ENCODE measurements at regions not wholly inside any gene's neighbourhood (a gene's known extent, or its start where the extent isn't known, plus 50 kb on each side); places are given as distances from the start of the nearest gene placed in this dataset.

DNA sequence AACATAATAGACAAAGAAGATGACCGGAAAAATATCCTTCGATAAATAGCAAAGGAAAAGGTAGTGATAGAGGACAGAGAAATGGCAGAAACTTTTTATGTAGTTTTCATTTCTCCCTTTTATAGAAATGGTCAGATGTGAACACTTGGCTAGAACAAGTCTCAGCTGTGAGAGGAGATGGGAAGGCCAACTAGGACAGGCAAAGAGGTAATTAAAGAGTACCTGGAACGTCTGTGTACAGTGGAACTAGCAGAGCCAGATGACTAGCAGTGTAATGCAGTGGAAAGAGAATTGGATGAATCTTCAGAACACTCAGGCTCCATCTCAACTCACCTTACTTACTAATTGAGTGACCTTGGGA is 69.2 kb downstream of the NABP1 start:
- Histone ChIP-seq H4K20me1 (ENCODE audit: insufficient read depth, low read length) (no peaks in the 10 kb centered on the region), H3K9me3 (ENCODE audit: low read length) (no peaks in the 10 kb centered on the region), H3K27ac (ENCODE audit: low read depth, low read length, poor library complexity, severe bottlenecking) (no peak overlapping the region), H3K9me2 (ENCODE audit: low read depth, low read length) (no peaks in the 10 kb centered on the region), H3K4me3 (ENCODE audit: low read depth, low read length, poor library complexity, severe bottlenecking) (no peak overlapping the region), H3K36me3 (ENCODE audit: insufficient read depth, low read length) (no peaks in the 10 kb centered on the region), H3K27me3 (ENCODE audit: insufficient read depth, low read length) (no peaks in the 10 kb centered on the region), H3F3A (ENCODE audit: insufficient read depth, low read length) (no peaks in the 10 kb centered on the region), H2AFZ (ENCODE audit: low read length) (no peak overlapping the region), H3K9ac (ENCODE audit: low read length) (no peak overlapping the region), H3K4me2 (ENCODE audit: low read length) (no peak overlapping the region), H3K79me2 (ENCODE audit: insufficient read depth, low read length) (no peaks in the 10 kb centered on the region), H3K4me1 (ENCODE audit: insufficient read depth, low read length, severe bottlenecking) (no peaks in the 10 kb centered on the region)
- TF ChIP-seq, protein P1, sequence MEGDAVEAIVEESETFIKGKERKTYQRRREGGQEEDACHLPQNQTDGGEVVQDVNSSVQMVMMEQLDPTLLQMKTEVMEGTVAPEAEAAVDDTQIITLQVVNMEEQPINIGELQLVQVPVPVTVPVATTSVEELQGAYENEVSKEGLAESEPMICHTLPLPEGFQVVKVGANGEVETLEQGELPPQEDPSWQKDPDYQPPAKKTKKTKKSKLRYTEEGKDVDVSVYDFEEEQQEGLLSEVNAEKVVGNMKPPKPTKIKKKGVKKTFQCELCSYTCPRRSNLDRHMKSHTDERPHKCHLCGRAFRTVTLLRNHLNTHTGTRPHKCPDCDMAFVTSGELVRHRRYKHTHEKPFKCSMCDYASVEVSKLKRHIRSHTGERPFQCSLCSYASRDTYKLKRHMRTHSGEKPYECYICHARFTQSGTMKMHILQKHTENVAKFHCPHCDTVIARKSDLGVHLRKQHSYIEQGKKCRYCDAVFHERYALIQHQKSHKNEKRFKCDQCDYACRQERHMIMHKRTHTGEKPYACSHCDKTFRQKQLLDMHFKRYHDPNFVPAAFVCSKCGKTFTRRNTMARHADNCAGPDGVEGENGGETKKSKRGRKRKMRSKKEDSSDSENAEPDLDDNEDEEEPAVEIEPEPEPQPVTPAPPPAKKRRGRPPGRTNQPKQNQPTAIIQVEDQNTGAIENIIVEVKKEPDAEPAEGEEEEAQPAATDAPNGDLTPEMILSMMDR (IDR thresholded peaks at IDR 0.05; ENCODE audit: low read length): no peak
- no peak for TF ChIP-seq EZH2 (IDR thresholded peaks at IDR 0.05; ENCODE audit: borderline replicate concordance, low read length)

DNA sequence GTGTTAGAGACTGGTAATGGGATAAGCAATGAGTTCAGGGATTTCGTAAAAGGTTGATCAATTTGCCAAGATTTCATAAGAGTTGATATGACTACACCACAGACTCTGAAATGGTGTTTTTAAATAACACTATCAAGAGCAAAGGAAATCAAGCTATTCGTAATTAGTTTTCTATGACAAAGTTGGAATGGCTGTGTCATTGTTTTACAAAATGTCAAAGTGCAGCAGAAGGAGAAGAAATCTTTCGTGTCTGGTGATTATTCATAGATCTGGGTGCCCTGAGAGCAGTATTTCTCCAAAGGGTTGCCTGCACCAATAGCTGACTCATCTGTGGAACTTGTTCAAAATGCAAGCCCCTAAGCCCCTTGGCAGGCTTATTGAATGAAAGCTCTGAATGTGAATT is 70.1 kb downstream of the NABP1 start:
- Histone ChIP-seq H3K27ac (ENCODE audit: low read depth, low read length, poor library complexity, severe bottlenecking) (no peak overlapping the region), H3K4me3 (ENCODE audit: low read depth, low read length, poor library complexity, severe bottlenecking) (no peak overlapping the region)

GRCh38 chr2:191748528-191749180 is 70.7 kb downstream of the NABP1 start:
- H4K20me1 ChIP-seq (ENCODE audit: insufficient read depth, low read length): no peaks in the 10 kb centered on the region
- no peak overlapping the region for H3K9ac ChIP-seq (ENCODE audit: low read length)
- H3K36me3 ChIP-seq (ENCODE audit: insufficient read depth, low read length): no peaks in the 10 kb centered on the region
- H3K9me3 ChIP-seq (ENCODE audit: low read length): no peaks in the 10 kb centered on the region
- no peak overlapping the region for H3K4me3 ChIP-seq (ENCODE audit: low read depth, low read length, poor library complexity, severe bottlenecking)
- H3K4me2 ChIP-seq (ENCODE audit: low read length): no peak overlapping the region
- TF ChIP-seq EZH2 (IDR thresholded peaks at IDR 0.05; ENCODE audit: borderline replicate concordance, low read length): no peak
- TF ChIP-seq, protein P1 (IDR thresholded peaks at IDR 0.05; ENCODE audit: low read length): no peak
- no peak overlapping the region for H2AFZ ChIP-seq (ENCODE audit: low read length)
- H3F3A ChIP-seq (ENCODE audit: insufficient read depth, low read length): no peaks in the 10 kb centered on the region
- H3K9me2 ChIP-seq (ENCODE audit: low read depth, low read length): no peaks in the 10 kb centered on the region
- no peaks in the 10 kb centered on the region for H3K4me1 ChIP-seq (ENCODE audit: insufficient read depth, low read length, severe bottlenecking)
- no peaks in the 10 kb centered on the region for H3K79me2 ChIP-seq (ENCODE audit: insufficient read depth, low read length)
- H3K27me3 ChIP-seq (ENCODE audit: insufficient read depth, low read length): no peaks in the 10 kb centered on the region
- no peak overlapping the region for H3K27ac ChIP-seq (ENCODE audit: low read depth, low read length, poor library complexity, severe bottlenecking)

More for the DNA sequence above, 70.1 kb downstream of the NABP1 start:
- H2AFZ ChIP-seq (ENCODE audit: low read length): no peak overlapping the region
- H3K9me3 ChIP-seq (ENCODE audit: low read length): no peaks in the 10 kb centered on the region
- H3K4me1 ChIP-seq (ENCODE audit: insufficient read depth, low read length, severe bottlenecking): no peaks in the 10 kb centered on the region
- H3K36me3 ChIP-seq (ENCODE audit: insufficient read depth, low read length): no peaks in the 10 kb centered on the region
- H3K79me2 ChIP-seq (ENCODE audit: insufficient read depth, low read length): no peaks in the 10 kb centered on the region
- H3K9ac ChIP-seq (ENCODE audit: low read length): no peak overlapping the region
- no peaks in the 10 kb centered on the region for H3F3A ChIP-seq (ENCODE audit: insufficient read depth, low read length)
- H3K27me3 ChIP-seq (ENCODE audit: insufficient read depth, low read length): no peaks in the 10 kb centered on the region
- TF ChIP-seq, protein P1 (IDR thresholded peaks at IDR 0.05; ENCODE audit: low read length): no peak
- TF ChIP-seq EZH2 (IDR thresholded peaks at IDR 0.05; ENCODE audit: borderline replicate concordance, low read length): no peak
- no peak overlapping the region for H3K4me2 ChIP-seq (ENCODE audit: low read length)
- no peaks in the 10 kb centered on the region for H3K9me2 ChIP-seq (ENCODE audit: low read depth, low read length)
- no peaks in the 10 kb centered on the region for H4K20me1 ChIP-seq (ENCODE audit: insufficient read depth, low read length)
